ENCODE measurements at regions not wholly inside any gene's neighbourhood (a gene's known extent, or its start where the extent isn't known, plus 50 kb on each side); places are given as distances from the start of the nearest gene placed in this dataset.

- ChIA-PET POLR2A (no interaction called here), CTCF (interaction anchor here (0.6 kb wide), 1 partner anchor 261 kb away, joined by 3 read pairs; no protein-coding TSS in a partner anchor)
- H3K27ac ChIP-seq: no peak overlapping the region
- no peaks in the 10 kb centered on the region for H3K4me1 ChIP-seq
- H3K4me3 ChIP-seq: no peak overlapping the region
- H3K9me3 ChIP-seq: no peaks in the 10 kb centered on the region
- TF ChIP-seq HMGXB4 (CRISPR knock-in tag; IDR thresholded peaks at IDR 0.05; ENCODE audit: borderline replicate concordance) (no peak), TFCP2L1 (CRISPR knock-in tag; IDR thresholded peaks at IDR 0.05) (no peak), BCL3 (IDR thresholded peaks at IDR 0.05) (no peak), RARB (CRISPR knock-in tag; IDR thresholded peaks at IDR 0.05) (no peak), POLR2A (IDR thresholded peaks at IDR 0.05; ENCODE audit: low read length) (no peak), NPAS2 (CRISPR knock-in tag; IDR thresholded peaks at IDR 0.05; ENCODE audit: borderline replicate concordance) (no peak)
- ATAC-seq (no peak), FAIRE-seq (no peak), DNase-seq (ENCODE audit: low read depth in 1 of 2, low spot score in 1 of 2) (no peak)
- H3K4me2 ChIP-seq: no peak overlapping the region
- 3% methylated on average over 3 of the region's 3 CpGs for WGBS (ENCODE audit: missing lambda C conversion rate)
Measured at GRCh38 chr14:81729622-81730021, 196.0 kb upstream of the SEL1L start.

- ATAC-seq (no peak), DNase-seq (ENCODE audit: low read depth in 1 of 2, low spot score in 1 of 2) (no peak), FAIRE-seq (no peak)
- H3K4me3 ChIP-seq: no peak overlapping the region
- 10% methylated on average over 2 of the region's 2 CpGs for WGBS (ENCODE audit: missing lambda C conversion rate)
- H3K9me3 ChIP-seq: no peaks in the 10 kb centered on the region
- H3K4me1 ChIP-seq: no peaks in the 10 kb centered on the region
- no peak overlapping the region for H3K27ac ChIP-seq
- TF ChIP-seq HDAC2 (IDR thresholded peaks at IDR 0.05) (no peak), HMGXB4 (CRISPR knock-in tag; IDR thresholded peaks at IDR 0.05; ENCODE audit: borderline replicate concordance) (no peak)
- ChIA-PET POLR2A (no interaction called here), CTCF (no interaction called here)
- no peak overlapping the region for H3K4me2 ChIP-seq
Measured at GRCh38 chr14:81737938-81738337, 204.3 kb upstream of the SEL1L start.

GRCh38 chr14:81738946-81739659 lies 205.4 kb upstream of the SEL1L start:
- ChIA-PET CTCF (interaction anchor here (1.2 to 1.5 kb wide), 2 partner anchors 10 to 13 kb away, joined by 3 to 4 read pairs; no protein-coding TSS in a partner anchor), POLR2A (no interaction called here)
- Histone ChIP-seq H3K9me3 (no peaks in the 10 kb centered on the region), H3K4me1 (no peaks in the 10 kb centered on the region), H3K27ac (no peak overlapping the region), H3K4me2 (no peak overlapping the region), H3K4me3 (no peak overlapping the region)
- ATAC-seq (no peak), FAIRE-seq (no peak), DNase-seq (ENCODE audit: low read depth in 1 of 2, low spot score in 1 of 2) (no peak)
- WGBS (ENCODE audit: missing lambda C conversion rate): under 1% methylated on average over 4 of the region's 4 CpGs
- TF ChIP-seq RCOR1 (IDR thresholded peaks at IDR 0.05; ENCODE audit: low read depth, low read length): no peak
- no peak for TF ChIP-seq SREBF2 (IDR thresholded peaks at IDR 0.05)
- TF ChIP-seq REST (IDR thresholded peaks at IDR 0.05): no peak
